AG08396 (cell line): ENCODE measurements at regions not wholly inside any gene's neighbourhood (a gene's known extent, or its start where the extent isn't known, plus 50 kb on each side); places are given as distances from the start of the nearest gene placed in this dataset.
"Not testable (repeated sequence)": the region's sequence is repeated elsewhere in the genome, so short reads cannot be mapped to it uniquely, and the experiment has no call there.

Experiments
- DNase-seq: peaks from one replicate; pipeline ENCODE4 v3.0.0; 2012; ENCODE audit warnings: low spot score, mixed read lengths

DNA sequence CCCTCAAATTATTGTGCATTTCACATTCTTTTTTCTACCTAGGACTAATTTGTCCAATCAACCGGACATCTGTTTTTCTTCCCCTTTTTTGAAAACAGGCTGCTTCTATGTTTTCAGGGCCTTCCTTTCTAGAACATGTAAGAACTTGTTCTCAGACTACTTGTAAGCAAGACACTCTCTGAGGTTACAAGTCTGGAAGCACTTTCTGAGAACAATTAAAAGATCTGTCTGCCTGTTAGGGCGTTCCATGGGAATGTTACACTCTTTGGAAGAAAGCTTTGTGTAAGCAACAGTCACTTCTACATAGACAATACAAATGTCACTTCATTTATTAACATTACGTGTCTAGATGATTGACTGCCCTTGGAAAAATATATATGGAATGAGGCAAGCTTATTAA is 50.9 kb upstream of the HSPB3 start:
- no peak for DNase-seq

DNA sequence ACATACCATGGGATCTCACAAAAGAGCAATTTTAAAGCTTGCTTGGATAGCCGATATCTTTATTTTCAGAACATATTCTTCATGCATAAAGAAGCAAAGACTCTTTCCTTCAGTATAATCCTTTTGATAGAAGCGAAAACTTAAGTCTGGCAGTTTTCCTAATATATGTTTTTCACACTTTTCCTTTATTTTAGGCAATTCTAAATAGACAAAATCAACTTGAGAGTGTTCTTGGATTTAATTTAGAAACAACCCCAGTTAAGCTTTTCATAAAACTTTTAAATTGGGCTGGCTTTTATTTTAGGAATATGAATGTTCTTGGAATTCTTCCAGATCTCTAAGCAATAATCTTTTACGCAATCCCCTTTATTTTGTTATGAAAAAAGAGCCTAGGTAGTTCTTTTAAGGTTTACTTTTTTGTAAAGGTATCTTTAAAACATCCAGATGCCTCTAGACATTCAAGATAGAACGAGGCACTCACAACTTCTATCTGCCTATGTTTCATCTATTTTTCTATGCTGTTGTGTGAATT is 51.5 kb upstream of the HSPB3 start:
- no peak for DNase-seq

GRCh38 chr5:54403121-54403520 is 52.4 kb upstream of the HSPB3 start:
- no peak for DNase-seq

DNA sequence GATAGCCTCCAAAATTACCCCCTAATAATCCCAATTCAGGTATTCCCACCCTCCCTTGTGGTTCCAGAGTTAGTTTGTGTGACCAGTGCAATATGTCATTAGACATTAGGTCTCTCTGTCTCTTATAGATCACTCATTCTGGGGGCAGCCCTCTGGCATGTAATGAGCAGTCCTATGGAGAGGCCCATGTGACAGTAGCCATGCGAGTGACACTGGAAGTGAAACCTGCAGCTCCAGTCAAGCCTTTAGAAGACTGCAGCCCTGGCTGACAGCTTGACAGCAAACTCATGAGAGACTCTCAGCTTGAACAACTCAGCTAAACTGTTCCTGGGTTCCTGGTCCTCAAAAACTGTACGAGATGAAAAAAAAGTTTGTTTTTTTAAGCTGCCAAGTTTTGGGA is 54.0 kb upstream of the HSPB3 start:
- no peak for DNase-seq

DNA sequence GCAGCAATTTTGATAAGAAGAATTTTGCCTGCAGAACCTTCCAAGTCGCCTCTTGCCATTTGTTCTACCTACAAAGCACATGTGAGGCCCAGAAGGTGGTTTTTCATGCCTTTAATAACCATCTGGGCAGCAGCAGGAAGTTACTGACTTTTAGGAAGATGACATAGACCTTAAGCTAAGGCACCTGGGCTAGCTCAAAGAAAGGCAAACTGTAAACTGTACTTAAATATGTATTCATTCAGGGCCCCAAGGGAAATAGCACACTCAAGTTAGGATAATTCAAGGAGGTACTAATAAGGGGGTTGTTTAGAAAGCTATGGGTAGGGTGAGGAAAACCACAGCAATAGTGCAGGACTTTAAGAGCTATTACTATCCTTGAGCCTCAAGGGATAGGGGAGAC is 57.3 kb upstream of the HSPB3 start:
- DNase-seq = no peak

DNA sequence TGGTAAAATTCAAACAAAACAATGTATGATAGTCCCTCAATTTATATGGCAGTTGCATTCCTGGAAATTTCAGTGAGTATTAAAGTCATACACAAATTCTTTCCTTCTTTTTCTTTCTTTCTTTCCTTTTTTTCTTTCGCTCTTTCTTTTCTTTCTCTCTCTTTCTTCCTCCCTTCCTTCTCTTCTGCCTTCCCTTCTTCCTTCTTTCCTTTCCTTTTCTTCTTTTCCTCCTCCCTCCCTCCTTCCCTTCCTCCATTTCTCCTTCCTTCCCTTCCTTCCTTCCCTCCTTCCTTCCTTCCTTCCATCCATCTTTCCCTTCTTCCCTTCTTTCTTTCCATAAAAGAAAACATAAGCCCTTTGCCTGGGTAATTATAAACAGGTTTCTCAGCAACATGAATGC is 58.1 kb upstream of the HSPB3 start:
- no peak for DNase-seq

DNA sequence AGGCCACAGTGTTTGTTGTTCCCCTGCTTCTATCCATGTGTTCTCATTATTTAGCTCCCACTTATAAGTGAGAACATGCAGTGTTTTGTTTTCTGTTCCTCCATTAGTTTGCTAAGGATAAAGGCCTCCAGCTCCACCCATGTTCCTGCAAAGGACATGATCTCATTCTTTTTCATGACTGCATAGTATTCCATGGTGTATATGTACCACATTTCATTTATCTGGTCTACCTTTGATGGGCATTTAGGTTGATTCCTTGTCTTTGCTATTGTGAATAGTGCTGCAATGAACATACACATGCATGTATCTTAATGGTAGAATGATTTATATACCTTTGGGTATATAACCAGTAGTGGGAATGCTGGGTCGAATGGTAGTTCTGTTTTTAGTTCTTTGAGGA is 62.5 kb upstream of the HSPB3 start:
- DNase-seq = not testable (repeated sequence)

DNA sequence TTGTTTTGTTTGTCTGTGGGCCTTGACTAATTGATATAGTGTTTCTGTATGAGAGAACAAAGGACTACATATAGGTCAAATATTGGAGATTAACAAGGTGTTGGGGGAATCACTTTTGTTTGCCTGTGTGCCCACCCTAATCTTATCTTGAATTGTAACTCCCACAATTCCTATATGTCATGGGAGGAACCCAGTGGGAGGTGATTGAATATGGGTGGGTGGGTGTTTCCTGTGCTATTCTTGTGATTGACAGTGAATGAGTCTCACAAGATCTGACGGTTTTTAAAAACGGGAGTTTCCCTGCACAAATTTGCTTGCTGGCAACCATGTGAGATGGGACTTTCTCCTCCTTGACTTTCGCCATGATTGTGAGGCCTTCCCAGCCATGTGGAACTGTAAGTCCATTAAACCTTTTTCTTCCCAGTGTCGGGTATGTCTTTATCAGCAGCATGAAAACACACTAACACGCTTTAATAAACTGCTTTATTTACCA is 64.9 kb upstream of the HSPB3 start:
- DNase-seq = no peak

GRCh38 chr5:54390015-54390414 is 65.5 kb upstream of the HSPB3 start:
- peak; percentile 56 for DNase-seq

DNA sequence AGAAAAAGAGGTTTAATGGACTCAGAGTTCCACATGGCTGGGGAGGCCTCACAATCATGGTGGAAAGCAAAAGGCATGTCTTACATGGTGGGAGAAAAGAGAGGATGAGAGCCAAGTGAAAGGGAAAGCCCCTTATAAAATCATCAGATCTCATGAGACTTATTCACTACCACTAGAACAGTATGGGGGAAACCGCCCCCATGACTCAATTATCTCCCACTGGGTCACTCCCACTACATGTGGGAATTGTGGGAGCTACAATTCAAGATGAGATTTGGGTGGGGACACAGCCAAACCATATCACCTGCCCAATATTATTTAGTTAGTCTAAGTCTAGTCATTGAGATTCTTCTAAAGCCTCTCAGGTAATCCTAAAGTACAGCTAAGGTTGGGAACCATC is 66.1 kb upstream of the HSPB3 start:
- DNase-seq = not testable (repeated sequence)

DNA sequence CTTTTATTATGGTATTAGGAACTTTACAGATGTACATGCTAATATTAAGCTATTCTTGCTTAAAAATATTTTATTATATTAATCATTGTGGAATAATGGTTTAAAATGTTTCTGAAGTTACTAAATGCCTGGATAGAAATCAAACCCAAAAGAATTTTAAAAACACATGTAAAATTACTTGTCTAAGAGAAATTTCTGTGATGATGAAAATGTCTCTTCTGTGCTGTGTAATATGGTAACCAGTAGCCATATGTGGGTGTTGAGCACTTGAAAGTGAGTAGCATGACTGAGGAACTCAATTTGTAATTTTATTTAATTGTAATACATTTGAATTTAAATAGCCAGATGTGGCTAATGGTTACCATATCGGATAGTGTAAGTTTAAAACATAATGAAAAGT is 66.7 kb upstream of the HSPB3 start:
- DNase-seq = no peak

- DNase-seq = no peak
Observed at GRCh38 chr5:54388409-54388808, 67.1 kb upstream of the HSPB3 start.

- no peak for DNase-seq
Observed at GRCh38 chr5:54387659-54388232, 67.8 kb upstream of the HSPB3 start.

DNA sequence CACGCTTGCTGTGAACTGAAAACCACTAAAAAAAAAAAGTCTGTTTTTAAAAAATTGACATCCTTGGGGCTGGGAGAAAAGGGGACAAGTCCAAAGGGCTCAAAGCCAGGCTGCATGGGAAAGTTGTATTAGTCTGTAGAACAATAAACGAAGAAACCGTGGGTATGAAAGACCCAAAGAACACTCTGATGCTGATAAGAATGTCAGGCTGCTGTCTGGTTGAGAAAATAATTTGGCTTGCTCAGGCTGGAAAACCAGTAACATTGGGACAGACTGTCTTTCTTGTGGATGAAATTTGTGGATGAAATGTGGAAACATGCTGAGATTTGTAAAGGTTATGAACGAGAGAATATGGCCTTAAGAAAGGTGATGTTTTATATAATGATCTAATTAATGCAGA is 68.5 kb upstream of the HSPB3 start:
- no peak for DNase-seq

DNA sequence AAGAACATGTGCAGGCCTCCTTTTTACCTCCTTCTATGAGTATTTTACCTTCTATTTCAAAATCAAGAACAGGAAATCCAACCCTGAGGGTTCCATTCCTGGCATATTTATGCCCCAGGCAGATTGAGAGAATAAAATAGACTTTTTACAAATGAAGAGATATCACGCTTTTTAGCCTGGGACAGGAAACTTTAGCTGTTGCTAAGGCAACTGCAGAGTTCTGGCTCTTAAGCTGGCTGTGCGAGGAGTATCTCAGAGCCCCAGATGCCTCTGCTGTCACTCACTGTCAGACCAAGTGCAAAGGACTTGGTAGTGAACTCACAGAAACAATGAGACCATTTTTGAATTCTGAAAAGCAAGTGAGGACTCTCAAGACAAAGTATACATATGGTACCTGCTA is 69.5 kb upstream of the HSPB3 start:
- DNase-seq = no peak

DNA sequence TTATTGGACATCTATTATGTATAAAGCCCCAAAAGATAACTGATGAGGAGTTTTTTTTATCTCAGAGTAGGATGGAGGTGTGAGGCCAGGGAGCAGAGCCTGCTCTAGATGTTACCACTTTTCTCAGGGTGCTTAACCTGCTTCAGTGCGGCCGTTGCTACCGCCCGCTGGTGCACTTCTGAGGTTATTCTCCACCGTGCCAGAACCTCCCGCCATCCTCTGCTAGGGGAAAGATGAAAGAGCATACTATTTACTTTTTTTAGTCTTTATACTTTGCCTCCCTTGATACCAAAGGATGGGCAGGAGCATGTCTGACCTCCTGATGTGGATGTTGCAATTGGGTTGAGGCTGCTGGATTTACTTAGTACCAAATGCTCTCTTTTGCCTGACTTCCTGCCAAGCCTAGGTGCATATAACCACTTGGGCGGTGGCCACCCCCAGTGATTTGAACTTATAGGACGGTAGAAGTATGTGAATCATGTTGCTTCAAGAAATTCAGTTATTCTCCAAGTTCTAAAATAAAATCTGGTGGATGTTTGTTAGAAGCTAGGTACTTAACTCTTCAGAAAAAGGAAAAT is 71.1 kb upstream of the HSPB3 start:
- no peak for DNase-seq

GRCh38 chr5:54383941-54384340 is 71.6 kb upstream of the HSPB3 start:
- DNase-seq = no peak

DNA sequence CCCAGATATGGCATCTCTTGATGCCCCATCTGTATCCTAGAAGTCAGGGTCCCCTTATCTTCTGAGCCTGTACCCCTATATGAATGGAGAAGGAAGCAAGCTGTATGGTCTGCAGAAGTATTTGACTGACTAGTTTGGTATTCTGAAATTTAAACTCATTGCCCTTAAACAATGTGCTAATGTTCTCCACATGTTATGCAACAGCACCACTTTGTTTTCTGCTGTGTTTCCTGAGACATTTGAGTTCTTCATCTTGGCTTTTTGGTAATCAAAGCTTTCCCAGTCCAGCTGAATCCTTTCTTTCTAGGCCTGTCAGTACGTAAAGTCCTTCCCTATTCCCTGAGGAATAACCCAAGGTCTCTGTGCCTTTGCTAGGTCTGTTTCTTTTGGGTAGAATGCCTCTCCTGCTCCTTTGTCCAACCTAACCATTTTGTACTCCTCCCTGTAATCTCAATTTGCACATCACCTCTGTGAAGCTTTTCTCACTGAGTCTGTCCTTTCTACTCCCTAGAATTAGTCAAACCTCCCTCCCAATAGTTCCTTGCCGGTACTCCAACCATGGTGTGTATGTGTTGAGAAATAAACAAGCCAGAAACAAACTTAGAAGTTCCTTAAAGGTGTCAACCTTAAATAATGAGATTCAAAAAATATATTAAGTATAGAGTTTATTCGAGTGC is 72.1 kb upstream of the HSPB3 start:
- DNase-seq = no peak

GRCh38 chr5:54381319-54381718 is 70.9 kb upstream of the ARL15 start:
- not testable (repeated sequence) for DNase-seq

GRCh38 chr5:54379590-54379989 is 69.2 kb upstream of the ARL15 start:
- no peak for DNase-seq

DNA sequence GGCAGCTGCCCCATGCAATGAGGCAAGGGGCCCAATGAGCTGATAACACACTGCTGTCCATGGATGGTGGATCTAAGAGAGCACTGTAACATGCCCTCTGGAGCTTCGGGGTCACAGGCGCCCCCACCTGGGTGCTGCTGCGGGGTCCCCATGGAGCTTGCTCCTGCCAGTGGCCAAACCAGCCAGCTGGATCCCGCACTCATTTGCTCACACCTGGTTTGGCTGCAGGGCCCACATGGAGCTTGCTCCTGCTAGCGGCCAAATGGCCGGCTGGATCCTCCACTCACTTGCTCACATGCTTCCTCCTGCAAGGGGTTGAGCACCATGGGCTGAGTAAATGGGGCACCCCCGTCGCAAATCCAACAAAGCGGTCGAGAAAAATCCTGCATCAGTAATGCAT is 68.3 kb upstream of the ARL15 start:
- DNase-seq = no peak

DNA sequence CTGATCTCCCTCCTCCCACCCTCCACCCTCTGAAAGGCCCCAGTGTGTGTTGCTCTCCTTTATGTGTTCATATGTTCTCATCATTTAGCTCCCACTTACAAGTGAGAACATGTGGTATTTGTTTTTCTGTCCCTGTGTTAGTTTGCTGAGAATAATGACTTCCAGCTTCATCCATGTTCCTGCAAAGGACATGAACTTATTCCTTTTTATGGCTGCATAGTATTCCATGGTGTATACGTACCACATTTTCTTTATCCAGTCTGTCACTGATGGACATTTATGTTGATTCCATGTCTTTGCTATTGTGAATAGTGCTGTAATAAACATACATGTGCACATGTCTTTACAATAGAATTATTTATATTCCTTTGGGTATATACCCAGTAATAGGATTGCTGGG is 67.0 kb upstream of the ARL15 start:
- DNase-seq = not testable (repeated sequence)

- no peak for DNase-seq
Observed at GRCh38 chr5:54370982-54371381, 60.6 kb upstream of the ARL15 start.

GRCh38 chr5:54367844-54368243 is 57.5 kb upstream of the ARL15 start:
- DNase-seq = no peak
